ENCODE measurements at regions not wholly inside any gene's neighbourhood (a gene's known extent, or its start where the extent isn't known, plus 50 kb on each side); places are given as distances from the start of the nearest gene placed in this dataset.

- H3K36me3 ChIP-seq (ENCODE audit: insufficient read depth, low read length, poor library complexity, severe bottlenecking) = no peaks in the 10 kb centered on the region
- TF ChIP-seq CTCF (conservative IDR thresholded peaks at IDR 0.05; ENCODE audit: low read depth, low read length) (no peak), EZH2 (IDR thresholded peaks at IDR 0.05; ENCODE audit: borderline replicate concordance, low read depth, low read length, poor library complexity, severe bottlenecking) (no peak)
- H3K9me3 ChIP-seq (ENCODE audit: low read depth, low read length, poor library complexity, severe bottlenecking) = no peaks in the 10 kb centered on the region
- H3K27me3 ChIP-seq (replicated peaks; ENCODE audit: insufficient read depth, low read depth, low read length, poor library complexity) = no peaks in the 10 kb centered on the region
- intact Hi-C loops (cut with micrococcal nuclease; ENCODE audit: unreplicated experiment) = no loop called here
- ChIA-PET CTCF (no interaction called here), POLR2A (ENCODE audit: low non-redundant PET) (no interaction called here)
- no peak overlapping the region for H3K27ac ChIP-seq (ENCODE audit: low read depth, low read length, poor library complexity, severe bottlenecking)
- H3K4me3 ChIP-seq (ENCODE audit: low read depth, low read length, poor library complexity, severe bottlenecking) = no peak overlapping the region
- BruUV-seq (replicated peaks) = no TSS peak
- peaks cover 5% of the 10 kb centered on the region for H3K4me1 ChIP-seq (ENCODE audit: insufficient read depth, low read length, poor library complexity, severe bottlenecking)
- no peak for DNase-seq (ENCODE audit: low spot score)
These were observed 253.2 kb upstream of the COL3A1 start for GRCh38 chr2:188720811-188721605.

- no peaks in the 10 kb centered on the region for H3K36me3 ChIP-seq (ENCODE audit: insufficient read depth, low read length, poor library complexity, severe bottlenecking)
- DNase-seq (ENCODE audit: low spot score) = no peak
- intact Hi-C loops (cut with micrococcal nuclease; ENCODE audit: unreplicated experiment) = no loop called here
- ChIA-PET CTCF (no interaction called here), POLR2A (ENCODE audit: low non-redundant PET) (no interaction called here)
- H3K9me3 ChIP-seq (ENCODE audit: low read depth, low read length, poor library complexity, severe bottlenecking) = no peaks in the 10 kb centered on the region
- TF ChIP-seq EZH2 (IDR thresholded peaks at IDR 0.05; ENCODE audit: borderline replicate concordance, low read depth, low read length, poor library complexity, severe bottlenecking) (no peak), CTCF (conservative IDR thresholded peaks at IDR 0.05; ENCODE audit: low read depth, low read length) (no peak)
- no peaks in the 10 kb centered on the region for H3K27me3 ChIP-seq (replicated peaks; ENCODE audit: insufficient read depth, low read depth, low read length, poor library complexity)
- no peak overlapping the region for H3K27ac ChIP-seq (ENCODE audit: low read depth, low read length, poor library complexity, severe bottlenecking)
- no TSS peak for BruUV-seq (replicated peaks)
- peaks cover 5% of the 10 kb centered on the region for H3K4me1 ChIP-seq (ENCODE audit: insufficient read depth, low read length, poor library complexity, severe bottlenecking)
- H3K4me3 ChIP-seq (ENCODE audit: low read depth, low read length, poor library complexity, severe bottlenecking) = no peak overlapping the region
These were observed 252.4 kb upstream of the COL3A1 start for GRCh38 chr2:188721784-188722183.

GRCh38 chr2:188725746-188726360, 248.3 kb upstream of the COL3A1 start:
- H3K9me3 ChIP-seq (ENCODE audit: low read depth, low read length, poor library complexity, severe bottlenecking) = no peaks in the 10 kb centered on the region
- BruUV-seq (replicated peaks) = no TSS peak
- peaks cover 5% of the 10 kb centered on the region for H3K4me1 ChIP-seq (ENCODE audit: insufficient read depth, low read length, poor library complexity, severe bottlenecking)
- H3K27me3 ChIP-seq (replicated peaks; ENCODE audit: insufficient read depth, low read depth, low read length, poor library complexity) = no peaks in the 10 kb centered on the region
- TF ChIP-seq CTCF (conservative IDR thresholded peaks at IDR 0.05; ENCODE audit: low read depth, low read length) (no peak), EZH2 (IDR thresholded peaks at IDR 0.05; ENCODE audit: borderline replicate concordance, low read depth, low read length, poor library complexity, severe bottlenecking) (no peak)
- H3K4me3 ChIP-seq (ENCODE audit: low read depth, low read length, poor library complexity, severe bottlenecking) = no peak overlapping the region
- H3K36me3 ChIP-seq (ENCODE audit: insufficient read depth, low read length, poor library complexity, severe bottlenecking) = no peaks in the 10 kb centered on the region
- DNase-seq (ENCODE audit: low spot score) = peak; percentile 69
- no peak overlapping the region for H3K27ac ChIP-seq (ENCODE audit: low read depth, low read length, poor library complexity, severe bottlenecking)
- intact Hi-C loops (cut with micrococcal nuclease; ENCODE audit: unreplicated experiment) = no loop called here
- ChIA-PET CTCF (no interaction called here), POLR2A (ENCODE audit: low non-redundant PET) (no interaction called here)

Data from A673 (cell line).